SHP77 treated with DMSO at 0.1 percent for 48 hours (cell line): ENCODE measurements at regions not wholly inside any gene's neighbourhood (a gene's known extent, or its start where the extent isn't known, plus 50 kb on each side); places are given as distances from the start of the nearest gene placed in this dataset.

Experiments used
- DNase-seq: peaks from one replicate; lab custom pipeline; 2025; lab: John Stamatoyannopoulos, UW

DNA sequence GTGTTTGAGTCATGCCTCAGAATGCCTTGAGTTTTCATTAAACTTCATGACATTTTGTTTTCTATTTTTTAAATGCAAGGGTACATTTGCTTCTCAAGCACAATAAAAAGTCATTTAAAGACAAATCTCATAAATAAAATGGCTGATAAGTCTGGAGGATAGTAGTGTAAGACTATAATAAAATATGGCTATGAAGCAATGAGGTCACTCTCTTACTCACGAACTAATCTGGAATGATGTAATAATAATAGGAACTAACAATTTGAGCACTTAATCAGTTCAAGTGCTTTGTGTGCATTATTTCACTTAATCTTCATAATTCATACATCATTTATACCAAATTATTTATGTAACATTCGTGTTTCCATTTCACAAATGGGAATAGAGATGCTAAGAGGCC, 149.3 kb upstream of the CTTNBP2 start:
- DNase-seq: no peak

DNA sequence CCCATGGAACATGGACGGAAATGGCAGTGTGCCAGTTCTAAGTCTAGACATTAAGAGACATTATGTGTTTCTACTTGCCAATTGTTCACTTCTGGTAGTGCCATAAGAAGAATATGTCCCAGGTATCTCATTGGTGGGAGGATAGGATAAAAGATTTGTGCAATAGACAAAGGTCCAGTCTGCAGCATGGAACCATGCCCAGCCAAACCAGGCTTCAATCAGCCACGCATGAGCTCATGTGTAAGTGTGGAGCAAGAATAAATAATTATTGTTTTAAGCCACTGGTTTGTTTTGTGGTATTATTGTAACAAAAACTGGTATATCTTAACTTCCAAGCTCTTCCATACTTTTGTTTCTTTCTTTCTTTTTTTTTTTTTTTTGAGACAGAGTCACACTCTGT, 153.6 kb upstream of the CTTNBP2 start:
- DNase-seq: no peak

DNA sequence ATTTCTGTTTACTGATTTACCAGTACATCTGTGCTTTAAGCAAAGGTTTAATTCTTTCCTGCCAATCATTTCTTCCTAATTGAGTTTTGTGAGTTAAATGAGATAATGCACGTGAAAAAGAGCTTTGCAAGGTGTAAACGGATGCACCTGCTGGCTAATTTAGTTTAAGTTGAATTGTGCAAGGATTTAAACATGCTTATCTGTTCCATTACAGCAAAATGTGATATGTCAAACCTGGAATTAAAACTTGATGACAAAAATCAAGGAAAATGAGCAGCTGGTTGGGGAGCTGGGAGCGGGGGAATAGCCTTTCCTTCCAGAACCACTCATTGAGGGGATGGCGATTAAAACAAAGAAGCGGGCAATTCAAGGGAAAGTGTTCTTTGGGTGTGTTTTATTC, 155.0 kb upstream of the CTTNBP2 start:
- DNase-seq: no peak

DNA sequence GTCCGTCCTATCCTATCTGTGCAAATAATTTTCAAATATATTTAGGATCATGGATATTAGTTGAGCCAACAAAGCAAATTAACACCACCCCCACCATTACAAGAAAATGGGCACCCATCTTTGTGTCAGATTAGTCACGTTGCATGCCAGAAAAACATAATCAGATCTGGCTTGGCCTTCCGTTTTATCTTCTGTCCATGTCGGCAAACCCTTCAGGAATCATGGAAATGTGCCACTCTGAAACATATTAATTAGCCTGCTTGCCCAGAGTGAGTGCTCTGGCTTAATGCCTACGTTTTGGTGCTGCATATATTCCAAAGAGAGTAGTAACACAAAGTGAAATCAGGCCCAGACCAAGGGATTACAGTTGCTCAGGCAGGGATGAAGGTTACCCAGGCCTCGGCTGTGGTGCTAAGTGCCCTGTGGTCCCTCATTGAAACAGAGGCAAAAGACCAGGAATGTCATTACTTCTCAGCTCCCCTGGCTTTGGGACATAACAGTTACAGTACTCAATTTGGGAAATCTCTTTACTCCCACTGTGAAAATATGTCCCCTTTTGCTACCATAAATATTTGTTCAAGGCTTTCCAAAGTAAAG, 154.0 kb upstream of the LSM8 start:
- DNase-seq: no peak

DNA sequence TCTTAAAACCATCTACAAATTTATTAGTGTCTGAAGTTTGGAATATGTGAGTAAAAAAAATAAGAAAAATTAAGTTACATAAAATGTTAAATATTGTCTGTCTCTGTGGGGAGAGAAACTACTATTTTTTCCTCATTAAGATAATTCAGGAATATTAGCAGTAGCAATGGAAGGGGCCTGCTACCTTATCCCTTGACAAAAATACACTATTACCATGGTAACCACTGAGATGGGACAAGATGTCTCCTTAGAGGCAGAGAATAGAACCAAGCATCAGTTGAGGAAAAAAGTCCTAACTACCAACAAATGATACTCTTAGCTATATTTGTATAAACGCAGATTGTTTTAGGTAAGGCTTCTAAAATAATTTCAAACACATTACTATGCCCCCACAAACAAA, 150.7 kb upstream of the LSM8 start:
- no peak for DNase-seq

DNA sequence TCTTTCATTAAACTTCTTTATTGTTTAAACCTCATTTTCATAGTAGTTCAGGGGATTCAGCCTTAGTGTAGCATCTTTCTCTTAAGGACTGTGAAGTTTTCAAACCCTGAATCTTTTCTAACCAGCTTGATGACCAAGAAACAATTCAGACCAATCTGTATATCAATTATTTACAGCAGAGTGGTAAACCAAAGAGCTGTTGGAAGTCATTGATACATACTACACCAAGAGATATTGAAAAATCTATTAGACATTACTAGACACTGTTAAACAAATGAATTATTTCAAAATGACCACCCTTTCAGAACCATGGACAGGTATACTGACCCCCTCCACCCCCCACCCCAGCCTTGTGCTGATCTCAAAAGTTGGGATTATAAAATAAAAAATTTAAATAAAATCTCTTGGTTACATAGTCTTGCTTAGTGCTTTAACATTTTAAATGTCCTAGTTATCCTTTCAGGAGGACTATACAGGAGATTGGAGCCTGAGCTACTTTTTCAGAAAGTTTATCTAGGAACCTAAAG, 143.9 kb upstream of the LSM8 start:
- no peak for DNase-seq

DNA sequence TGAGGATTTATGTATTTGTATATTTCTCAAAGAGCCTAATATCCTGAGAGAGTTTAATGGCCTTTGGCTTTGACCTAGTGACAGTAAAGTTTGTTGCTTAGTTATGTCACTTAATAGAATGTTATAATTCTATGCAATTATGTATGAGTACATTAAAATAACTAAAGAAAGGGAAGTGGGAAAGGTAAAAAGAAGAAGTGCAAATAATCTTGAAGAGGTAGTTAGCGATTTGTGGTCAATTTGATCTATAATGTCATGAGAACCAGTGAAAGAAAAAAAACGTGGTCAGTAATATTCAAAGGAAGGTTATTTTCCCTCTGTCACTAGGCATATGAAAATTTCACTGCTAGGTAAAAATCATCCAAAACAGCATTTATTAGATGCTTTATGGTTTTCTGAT, 143.4 kb upstream of the LSM8 start:
- DNase-seq: no peak

DNA sequence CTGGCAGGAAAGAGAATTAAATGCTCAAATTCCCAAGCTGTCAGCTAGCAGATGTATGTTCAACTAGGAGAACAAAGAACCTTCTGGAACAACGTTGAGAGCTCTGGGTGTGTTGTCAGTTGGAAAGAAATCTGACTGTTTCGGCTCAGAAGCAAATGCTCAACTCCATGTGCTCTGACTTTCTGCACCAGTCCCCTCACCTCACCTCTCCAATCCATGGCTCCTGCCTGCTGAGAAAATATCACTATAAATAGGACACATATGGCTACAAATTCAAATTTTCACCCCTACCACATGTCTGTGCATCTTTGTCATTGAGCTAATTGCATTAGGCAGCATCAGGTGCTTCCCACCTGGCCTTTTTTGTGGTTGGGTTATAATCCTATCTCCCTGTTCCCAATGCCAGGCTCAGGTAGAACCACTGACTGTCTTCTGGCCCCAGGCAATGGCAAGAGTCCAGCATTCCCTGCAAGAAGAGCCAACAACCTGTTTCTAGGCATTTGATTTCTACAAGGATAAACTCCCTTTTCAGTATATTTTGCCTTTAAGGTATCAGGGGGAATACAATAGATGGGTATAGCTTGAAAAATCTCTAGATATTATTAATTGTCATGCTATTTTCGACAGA, 142.6 kb upstream of the LSM8 start:
- no peak for DNase-seq

DNA sequence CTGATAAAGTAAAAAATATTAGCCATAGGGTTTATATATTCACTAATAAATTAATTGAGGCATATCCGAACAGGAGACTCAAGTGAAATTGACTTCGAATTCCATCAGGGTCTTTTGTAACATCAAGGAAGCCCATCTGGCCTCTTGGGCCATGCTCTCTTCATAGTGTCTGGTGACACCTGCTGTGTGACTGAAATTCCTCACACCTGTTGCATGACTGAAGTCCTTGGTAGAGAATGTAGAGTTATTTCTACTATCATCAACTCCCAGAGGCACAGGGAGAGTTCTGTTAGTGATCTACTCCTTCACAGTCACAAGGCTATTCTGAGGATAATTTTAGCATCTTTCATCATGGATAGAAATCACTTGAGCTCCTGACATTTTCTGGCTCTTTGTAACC, 138.3 kb upstream of the LSM8 start:
- DNase-seq: no peak

DNA sequence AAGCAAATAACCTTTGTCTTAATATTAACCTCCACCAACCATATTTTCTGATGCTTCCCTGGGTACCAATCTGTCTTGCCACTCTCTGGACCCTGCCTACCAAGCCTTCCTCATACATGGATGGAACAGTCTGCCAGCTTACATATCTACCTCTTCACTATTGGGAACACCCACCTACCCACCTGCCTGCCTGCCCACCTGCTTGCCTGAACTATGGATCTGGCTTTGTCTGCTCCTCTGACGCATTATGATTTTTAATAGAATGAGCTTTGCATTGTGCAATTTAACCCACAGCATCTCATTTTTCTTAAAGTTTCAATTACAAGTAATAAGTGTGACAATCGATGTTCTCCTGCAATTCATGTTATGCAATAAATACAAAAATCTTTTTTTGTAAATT, 137.9 kb upstream of the LSM8 start:
- no peak for DNase-seq

DNA sequence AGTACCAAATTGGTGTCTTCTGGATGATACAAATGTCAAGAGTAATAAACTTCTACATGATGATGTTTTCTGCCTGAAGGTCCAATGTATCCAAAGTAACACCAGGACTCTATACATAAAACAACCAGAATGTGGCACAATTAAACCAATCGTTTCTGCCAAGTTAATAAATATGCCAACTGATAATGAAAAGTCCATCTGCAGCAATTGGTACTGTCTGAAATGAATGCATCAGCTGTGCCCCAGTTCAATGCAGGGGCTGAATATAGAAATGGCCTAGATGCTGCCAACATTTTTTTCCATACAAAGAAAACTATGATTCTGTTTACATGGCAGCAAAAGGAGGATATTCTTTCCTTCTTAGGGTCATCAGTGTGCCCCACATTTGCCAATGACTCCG, 137.2 kb upstream of the LSM8 start:
- DNase-seq: no peak

DNA sequence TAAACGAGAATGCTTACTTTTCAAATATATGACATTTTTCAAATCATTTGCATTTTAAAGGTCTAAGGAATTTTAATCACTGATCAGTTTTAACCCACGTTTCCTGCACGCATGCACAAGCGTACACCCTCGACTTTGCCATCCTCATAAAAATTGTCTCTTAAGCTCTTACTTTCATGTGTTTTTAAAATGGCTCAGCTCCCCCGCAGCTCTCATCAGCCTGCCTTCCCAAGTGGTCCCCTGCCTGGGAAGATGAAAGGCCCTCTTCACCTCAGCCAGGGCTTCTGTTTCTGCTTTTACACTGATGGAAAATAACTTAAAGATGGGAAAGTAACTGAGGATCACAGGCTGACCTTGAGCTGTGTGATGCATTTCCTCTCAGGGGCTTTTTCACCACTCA, 131.6 kb upstream of the LSM8 start:
- DNase-seq: no peak

DNA sequence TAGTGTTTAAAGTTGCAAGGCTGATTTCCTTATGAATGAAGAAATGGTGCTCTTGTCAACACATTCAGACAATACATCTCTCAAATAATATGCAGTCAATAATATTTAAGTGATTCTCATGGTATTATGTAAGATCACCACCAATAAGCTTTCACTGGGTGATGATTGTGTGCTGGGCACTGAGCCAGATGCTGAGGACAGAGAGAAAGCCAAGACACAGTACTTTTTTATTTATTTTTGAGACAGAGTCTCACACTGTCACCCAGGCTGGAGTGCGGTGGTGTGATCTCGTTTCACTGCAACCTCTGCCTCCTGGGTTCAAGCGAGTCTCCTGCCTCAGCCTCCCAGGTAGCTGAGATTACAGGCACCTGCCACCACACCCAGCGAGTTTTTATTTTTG, 130.6 kb upstream of the LSM8 start:
- DNase-seq: no peak

DNA sequence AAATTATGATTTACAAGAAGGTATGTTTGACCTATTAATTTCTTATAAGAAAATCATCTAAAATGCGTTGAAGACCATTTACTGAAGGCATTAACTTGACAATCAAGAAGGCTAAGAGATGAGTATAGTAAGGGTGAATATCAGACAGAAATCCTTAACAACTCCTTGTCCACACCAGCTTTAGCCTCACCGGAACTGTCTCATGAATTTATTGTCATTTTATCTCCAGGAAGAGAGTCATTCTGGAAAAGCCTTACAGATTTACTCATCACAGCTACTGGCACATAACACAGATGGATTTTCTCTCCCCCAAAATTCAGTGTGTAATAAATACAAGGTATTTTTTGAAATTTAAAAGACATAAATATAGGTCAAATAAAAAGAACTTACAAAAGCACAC, 129.4 kb upstream of the LSM8 start:
- no peak for DNase-seq

DNA sequence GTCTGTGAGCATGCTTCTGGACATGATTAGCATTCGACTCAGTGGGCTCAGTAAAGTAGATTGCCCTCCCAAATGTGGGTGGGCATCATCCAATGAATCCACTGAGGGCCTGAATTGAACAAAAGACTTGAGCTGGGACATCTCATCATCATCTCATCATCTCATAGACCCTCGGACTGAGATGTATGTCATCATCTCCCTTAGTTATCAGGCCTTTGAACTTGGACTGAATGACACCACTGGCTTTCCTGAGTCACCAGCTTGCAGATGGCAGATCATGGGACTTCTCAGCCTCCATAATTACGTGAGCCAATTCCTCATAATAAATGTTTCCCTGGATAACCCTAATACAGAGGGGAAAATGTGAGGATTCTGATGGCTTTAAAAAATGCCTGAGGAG, 128.3 kb upstream of the LSM8 start:
- DNase-seq: no peak

DNA sequence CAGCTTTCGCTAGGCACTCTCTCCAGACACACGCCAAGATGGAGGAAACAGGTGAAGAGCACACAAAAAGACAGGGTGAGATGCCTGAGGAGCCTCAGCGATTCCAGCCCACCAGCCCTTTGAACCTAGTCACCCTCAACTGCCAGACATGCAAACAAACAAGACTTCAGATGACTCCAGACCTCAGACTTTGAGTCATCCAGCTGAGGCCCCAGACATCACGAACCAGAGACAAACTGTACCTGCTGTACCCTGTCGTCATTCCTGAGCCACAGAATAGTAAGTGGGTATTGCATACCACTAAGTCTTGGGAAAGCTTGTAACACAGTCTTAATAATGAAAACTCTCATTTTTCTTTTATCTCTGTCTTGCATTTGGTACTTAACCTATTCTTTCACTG, 126.6 kb upstream of the LSM8 start:
- no peak for DNase-seq

DNA sequence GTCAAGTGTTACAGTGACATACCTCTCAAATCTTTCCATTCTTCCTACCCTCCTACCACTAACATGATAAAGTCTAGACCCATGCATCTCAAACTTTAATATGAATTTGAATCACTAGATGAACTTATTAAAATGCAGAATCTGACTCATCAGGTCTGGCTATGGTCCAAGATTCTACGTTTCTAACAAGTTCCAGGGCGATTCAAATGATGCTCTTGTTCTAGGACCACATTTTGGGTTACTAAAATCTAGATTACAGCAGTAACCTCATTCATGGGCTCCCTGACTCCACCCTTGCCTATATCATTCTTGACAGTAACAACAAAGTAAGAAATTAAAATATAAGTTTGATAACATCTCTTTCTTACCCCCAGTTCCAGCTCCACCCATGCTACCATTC, 124.8 kb upstream of the LSM8 start:
- DNase-seq: no peak

DNA sequence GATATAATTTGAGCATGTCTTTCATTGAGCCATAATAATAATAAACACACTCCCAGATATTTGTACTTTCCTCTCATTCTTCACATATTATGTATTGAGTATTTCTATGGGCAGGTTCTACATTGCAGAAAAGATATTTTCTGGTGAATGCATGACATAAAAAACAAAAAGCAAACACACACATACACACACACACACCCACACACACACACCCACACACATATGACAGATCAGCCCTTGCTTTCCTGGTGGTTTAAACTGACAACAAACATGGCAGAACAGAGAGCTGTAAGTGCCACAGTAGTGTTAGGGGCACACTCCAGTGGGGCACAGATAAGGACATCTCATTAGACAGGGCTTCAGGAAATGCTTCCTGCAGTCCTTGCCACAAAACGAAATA, 123.3 kb upstream of the LSM8 start:
- no peak for DNase-seq

DNA sequence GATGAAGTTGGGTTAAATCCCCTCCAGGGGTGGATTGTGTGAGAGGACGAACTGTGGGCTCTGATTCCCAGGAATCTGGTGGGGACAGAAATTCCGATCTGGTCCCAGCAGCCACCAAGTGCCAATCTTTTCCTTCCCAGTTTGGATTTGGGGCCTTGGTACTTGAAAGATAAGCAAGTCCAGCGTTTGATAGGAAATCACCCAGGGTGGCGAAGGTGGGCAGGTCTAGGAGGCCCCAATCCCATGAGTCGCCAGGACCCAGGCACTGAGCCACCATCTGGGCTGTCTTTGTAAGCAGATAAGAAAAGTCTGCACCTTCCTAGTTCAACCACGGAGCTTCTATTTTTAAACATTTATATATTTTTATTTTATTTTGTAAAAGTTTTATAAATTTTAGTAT, 122.6 kb upstream of the LSM8 start:
- DNase-seq: no peak

DNA sequence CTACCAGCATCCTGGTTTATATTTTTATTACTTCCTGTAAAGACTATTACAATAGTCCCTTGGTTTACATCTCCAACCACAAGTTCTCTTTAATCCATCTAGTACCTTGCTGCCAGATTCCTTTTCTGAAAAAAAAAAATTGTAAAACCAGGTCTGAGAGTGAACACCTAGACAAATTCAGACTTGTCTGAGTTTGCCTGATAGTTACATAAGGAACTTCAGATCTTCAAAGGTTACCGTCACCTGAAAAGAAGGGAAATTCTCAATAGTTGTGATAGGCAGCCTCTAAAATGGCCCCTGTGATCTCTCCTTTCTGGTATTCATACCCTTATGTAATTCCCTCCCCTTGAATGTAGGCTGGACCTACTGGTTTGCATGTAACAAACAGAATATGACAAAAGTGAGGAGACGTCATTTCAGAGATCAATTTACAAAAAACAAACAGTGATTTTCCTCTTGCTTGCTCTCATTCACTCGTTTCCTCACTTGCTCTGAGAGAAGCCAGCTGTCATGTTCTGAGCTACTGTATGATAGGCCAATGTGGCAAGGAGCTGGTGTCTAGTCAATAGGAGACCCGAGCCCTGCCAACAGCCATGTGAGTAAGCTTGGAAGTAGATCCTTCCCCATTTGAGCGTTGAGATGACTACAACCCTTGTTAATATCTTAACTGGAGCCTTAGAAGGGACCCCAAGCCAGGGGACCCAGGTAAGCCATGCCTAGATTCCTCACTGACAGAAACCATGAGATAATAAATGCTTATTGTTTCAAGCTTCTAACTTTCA, 110.9 kb upstream of the LSM8 start:
- DNase-seq: no peak

DNA sequence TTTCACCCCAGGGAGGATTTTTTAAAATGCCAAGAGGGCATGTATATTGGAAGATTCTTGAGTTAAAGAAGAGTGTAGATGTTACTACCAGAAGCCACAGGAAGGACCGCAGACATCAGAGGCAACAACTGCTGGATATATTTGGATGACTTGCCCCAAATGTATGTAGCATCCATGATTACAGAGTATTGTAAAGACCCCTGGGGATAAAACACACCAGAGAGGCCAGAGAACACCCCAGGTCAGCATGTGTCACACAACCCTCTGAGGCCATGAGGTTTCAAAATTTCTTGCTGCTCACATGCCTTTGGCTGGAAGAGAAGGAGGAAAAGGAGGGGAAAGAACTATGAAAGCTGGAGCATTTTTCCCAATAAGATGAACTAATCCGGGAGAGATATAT, 108.0 kb upstream of the LSM8 start:
- DNase-seq: no peak

DNA sequence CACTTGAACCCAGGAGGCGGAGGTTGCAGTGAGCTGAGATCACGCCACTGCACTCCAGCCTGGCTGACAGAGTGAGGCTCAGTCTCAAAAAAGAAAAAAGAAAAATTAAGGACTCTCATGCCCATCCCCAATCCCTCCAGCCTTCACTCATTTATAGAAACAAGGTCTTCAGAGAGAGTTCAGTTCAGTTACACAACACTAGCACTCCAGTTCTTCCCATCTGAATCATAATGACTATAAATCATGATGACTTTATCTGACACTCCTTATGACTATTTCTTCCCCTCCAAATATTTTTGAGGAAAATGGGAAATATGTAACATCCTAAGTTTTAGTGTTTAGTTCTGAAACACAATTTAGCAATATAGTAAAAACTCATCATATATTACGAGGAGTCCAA, 107.4 kb upstream of the LSM8 start:
- DNase-seq: no peak

DNA sequence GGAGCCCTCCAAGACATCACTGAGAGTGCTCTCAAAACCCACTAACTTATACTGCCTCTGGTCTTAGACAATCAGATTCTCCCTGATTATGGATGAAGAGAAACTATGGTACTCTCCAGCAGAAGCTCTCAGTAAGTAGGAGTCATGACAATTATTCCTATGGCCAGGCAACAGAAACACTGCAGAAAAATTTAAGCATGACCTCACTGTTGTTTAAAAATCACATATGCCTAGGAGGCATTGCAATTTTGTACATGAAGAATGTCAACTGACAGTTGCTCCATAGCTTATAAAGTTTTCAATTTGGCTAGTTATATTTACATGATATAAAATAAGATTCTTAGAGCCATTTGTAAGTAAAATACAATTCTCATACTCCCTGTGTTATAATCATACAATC, 105.9 kb upstream of the LSM8 start:
- DNase-seq: no peak

DNA sequence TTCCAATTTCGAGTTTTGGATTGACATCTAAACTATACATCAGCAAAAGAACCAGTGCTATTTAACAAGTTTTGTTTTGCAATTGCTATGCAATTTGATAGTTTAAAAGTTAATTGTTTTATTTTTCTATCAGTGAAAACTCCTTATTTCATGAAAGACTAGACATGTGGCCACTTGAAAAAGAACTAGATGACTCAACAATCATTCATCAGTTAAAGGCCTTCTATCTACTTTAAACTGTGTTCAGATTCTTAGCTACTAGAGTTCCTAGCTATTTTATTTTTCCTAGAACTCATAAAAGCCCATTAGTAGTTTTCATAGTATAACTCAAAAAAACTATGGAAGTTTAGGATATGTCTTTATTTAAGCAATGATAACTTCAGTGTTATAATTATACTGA, 104.6 kb upstream of the LSM8 start:
- DNase-seq: no peak
